IMR-90 (cell line): ENCODE measurements at regions not wholly inside any gene's neighbourhood (a gene's known extent, or its start where the extent isn't known, plus 50 kb on each side); places are given as distances from the start of the nearest gene placed in this dataset.

Source experiments
- ATAC-seq: fragments of 200-7000 bp; cut with Tn5 transposase; 2 replicates; pipeline ENCODE4 v1.9.1; 2020; ENCODE audit warnings: low read depth, mild to moderate bottlenecking, moderate library complexity
- BruUV-seq: library from RNA; stranded (reverse); fragments of 400-500 nt; replicated peaks from 2 replicates; lab custom pipeline; 2021; lab: Mats Ljungman, UMichigan
- CTCF ChIA-PET: fragments of 300-600 bp; formaldehyde crosslinking; extraction: SDS; loops from one replicate; lab custom pipeline; 2021; ENCODE audit warnings: antibody characterized with exemption; lab: Yijun Ruan, JAX
- POLR2A ChIA-PET: fragments of 300-600 bp; sonication (Branson Sonifier 250); formaldehyde crosslinking; loops from one replicate; lab custom pipeline; 2022; ENCODE audit warnings: antibody characterized with exemption; ENCODE audit not compliant: unreplicated experiment; lab: Charles Lee
- DNase-seq: peaks from one replicate; pipeline ENCODE4 v3.0.0; 2013
- H2AFZ ChIP-seq: replicated peaks from 2 replicates; pipeline ENCODE3; 2013; ENCODE audit warnings: low read length, mild to moderate bottlenecking; ENCODE audit not compliant: poor library complexity
- H2AK5ac ChIP-seq: 2 replicates; pipeline ENCODE4 v1.6.1; 2013; ENCODE audit warnings: low read depth, low read length, inconsistent platforms
- H2AK9ac ChIP-seq: replicated peaks from 2 replicates; pipeline ENCODE3; 2013; ENCODE audit warnings: mild to moderate bottlenecking, low read depth, low read length, moderate library complexity; ENCODE audit not compliant: poor library complexity
- H2BK120ac ChIP-seq: 2 replicates; pipeline ENCODE4 v1.6.1; 2013; ENCODE audit warnings: low read depth, low read length, inconsistent platforms
- H2BK15ac ChIP-seq: 3 replicates; pipeline ENCODE4 v1.6.1; 2013; ENCODE audit warnings: low read depth, low read length, inconsistent platforms
- H2BK20ac ChIP-seq: 2 replicates; pipeline ENCODE4 v1.6.1; 2013; ENCODE audit warnings: low read depth, mild to moderate bottlenecking, inconsistent platforms, low read length, moderate library complexity
- H2BK5ac ChIP-seq: 2 replicates; pipeline ENCODE4 v1.6.1; 2013; ENCODE audit warnings: mild to moderate bottlenecking, low read depth, low read length, inconsistent platforms; ENCODE audit not compliant: poor library complexity, severe bottlenecking
- H3K14ac ChIP-seq: replicated peaks from 2 replicates; pipeline ENCODE4 v1.6.1; 2013; ENCODE audit warnings: low read depth, low read length, inconsistent platforms
- H3K18ac ChIP-seq: 2 replicates; pipeline ENCODE4 v1.6.1; 2013; ENCODE audit warnings: low read depth, low read length, control low read depth
- H3K23ac ChIP-seq: 2 replicates; pipeline ENCODE4 v1.6.1; 2013; ENCODE audit warnings: low read depth, low read length, inconsistent platforms
- H3K27ac ChIP-seq: 2 replicates; pipeline ENCODE4 v1.5.1; 2013; ENCODE audit warnings: mild to moderate bottlenecking, control low read depth, low read length; ENCODE audit not compliant: insufficient read depth
- H3K27me3 ChIP-seq: 2 replicates; pipeline ENCODE4 v1.6.1; 2013; ENCODE audit warnings: low read length; ENCODE audit not compliant: control insufficient read depth, insufficient read depth
- H3K36me3 ChIP-seq: 2 replicates; pipeline ENCODE4 v1.6.1; 2013; ENCODE audit warnings: low read length, mixed read lengths; ENCODE audit not compliant: control insufficient read depth, insufficient read depth
- H3K4ac ChIP-seq: 2 replicates; pipeline ENCODE4 v1.6.1; 2013; ENCODE audit warnings: low read depth, low read length, inconsistent platforms
- H3K4me1 ChIP-seq: 2 replicates; pipeline ENCODE4 v1.6.1; 2013; ENCODE audit warnings: low read length, mixed read lengths; ENCODE audit not compliant: control insufficient read depth, insufficient read depth
- H3K4me2 ChIP-seq: 2 replicates; pipeline ENCODE4 v1.6.1; 2013; ENCODE audit warnings: low read depth, mild to moderate bottlenecking, control low read depth, low read length, moderate library complexity
- H3K4me3 ChIP-seq: 2 replicates; pipeline ENCODE4 v1.5.1; 2013; ENCODE audit warnings: low read depth, mild to moderate bottlenecking, control low read depth, low read length, moderate library complexity; ENCODE audit not compliant: insufficient read depth
- H3K56ac ChIP-seq: 2 replicates; pipeline ENCODE4 v1.6.1; 2013; ENCODE audit warnings: low read length, inconsistent platforms; ENCODE audit not compliant: insufficient read depth; ENCODE audit errors: extremely low read depth
- H3K79me1 ChIP-seq, 2 experiments: 2 replicates each; pipeline ENCODE4 v1.6.1; 2013; ENCODE audit warnings: low read length in 2 of 2, inconsistent platforms in 1 of 2, low read depth in 1 of 2
- H3K9ac ChIP-seq: 2 replicates; pipeline ENCODE4 v1.6.1; 2013; ENCODE audit warnings: low read depth, low read length, control low read depth
- H3K9me1 ChIP-seq: 2 replicates; pipeline ENCODE4 v1.6.1; 2013; ENCODE audit warnings: low read length, inconsistent platforms; ENCODE audit not compliant: insufficient read depth
- H3K9me3 ChIP-seq: 2 replicates; pipeline ENCODE4 v1.6.1; 2013; ENCODE audit warnings: low read length; ENCODE audit not compliant: control insufficient read depth, insufficient read depth
- H4K20me1 ChIP-seq: 2 replicates; pipeline ENCODE4 v1.6.1; 2013; ENCODE audit warnings: low read length, inconsistent platforms; ENCODE audit not compliant: insufficient read depth
- H4K5ac ChIP-seq: 2 replicates; pipeline ENCODE4 v1.6.1; 2013; ENCODE audit warnings: mild to moderate bottlenecking, low read depth, low read length, control low read depth
- H4K8ac ChIP-seq, 2 experiments: 2 replicates each; pipeline ENCODE4 v1.6.1; 2013; ENCODE audit warnings: low read depth in 2 of 2, low read length in 2 of 2, control low read depth in 1 of 2, inconsistent platforms in 1 of 2
- H4K91ac ChIP-seq: 2 replicates; pipeline ENCODE4 v1.6.1; 2013; ENCODE audit warnings: low read depth, low read length, inconsistent platforms; ENCODE audit not compliant: insufficient read depth
- CEBPB ChIP-seq: IDR thresholded peaks from 2 replicates; pipeline ENCODE4 v1.6.1; 2012; ENCODE audit warnings: low read depth, low read length, improper control_type of control experiment
- MAZ ChIP-seq: IDR thresholded peaks from 2 replicates; pipeline ENCODE4 v1.6.1; 2012; ENCODE audit warnings: low read depth, mild to moderate bottlenecking, low read length, improper control_type of control experiment, moderate library complexity, borderline replicate concordance
- NFE2L2 ChIP-seq: fragments of 150-350 bp; IDR thresholded peaks from 2 replicates; pipeline ENCODE4 v1.6.1; 2016; ENCODE audit warnings: low read depth, mild to moderate bottlenecking, low read length
- SMC3 ChIP-seq: fragments of 150-350 bp; IDR thresholded peaks from 2 replicates; pipeline ENCODE4 v1.6.1; 2016; ENCODE audit warnings: low read depth, mild to moderate bottlenecking, antibody characterized with exemption, low read length, moderate library complexity
- WGBS, 2 experiments: methylation state at CpG; one replicate each; pipeline versions ENCODE4 v1.1.5 to v1.1.7; 2013; ENCODE audit warnings: missing lambda C conversion rate in 2 of 2; ENCODE audit not compliant: insufficient read length in 1 of 2; ENCODE audit errors: extremely low coverage in 2 of 2; 5-methylcytosine and 5-hydroxymethylcytosine counted together
- dilution Hi-C: fragments of 300-500 bp; cut with HindIII; formaldehyde crosslinking; loops from one replicate; pipeline ENCODE4 v1.14.3; 2018; ENCODE audit warnings: low sequenced_read_pairs; ENCODE audit not compliant: unreplicated experiment
- in situ Hi-C: fragments of 300-500 bp; cut with MboI; formaldehyde crosslinking; loops from 3 replicates; pipeline ENCODE4 v1.14.3; 2019; ENCODE audit warnings: low sequenced_read_pairs, inconsistent platforms, mixed read lengths
- intact Hi-C: fragments of 100-400 bp; cut with micrococcal nuclease; formaldehyde crosslinking; loops from 2 replicates; pipeline ENCODE4 v1.10.0; 2022
- TF ChIP-seq, protein P1 (sequence below): fragments of 150-350 bp; IDR thresholded peaks from 2 replicates; pipeline ENCODE4 v1.6.1; 2016; ENCODE audit warnings: low read depth, mild to moderate bottlenecking, low read length, moderate library complexity, borderline replicate concordance

DNA sequence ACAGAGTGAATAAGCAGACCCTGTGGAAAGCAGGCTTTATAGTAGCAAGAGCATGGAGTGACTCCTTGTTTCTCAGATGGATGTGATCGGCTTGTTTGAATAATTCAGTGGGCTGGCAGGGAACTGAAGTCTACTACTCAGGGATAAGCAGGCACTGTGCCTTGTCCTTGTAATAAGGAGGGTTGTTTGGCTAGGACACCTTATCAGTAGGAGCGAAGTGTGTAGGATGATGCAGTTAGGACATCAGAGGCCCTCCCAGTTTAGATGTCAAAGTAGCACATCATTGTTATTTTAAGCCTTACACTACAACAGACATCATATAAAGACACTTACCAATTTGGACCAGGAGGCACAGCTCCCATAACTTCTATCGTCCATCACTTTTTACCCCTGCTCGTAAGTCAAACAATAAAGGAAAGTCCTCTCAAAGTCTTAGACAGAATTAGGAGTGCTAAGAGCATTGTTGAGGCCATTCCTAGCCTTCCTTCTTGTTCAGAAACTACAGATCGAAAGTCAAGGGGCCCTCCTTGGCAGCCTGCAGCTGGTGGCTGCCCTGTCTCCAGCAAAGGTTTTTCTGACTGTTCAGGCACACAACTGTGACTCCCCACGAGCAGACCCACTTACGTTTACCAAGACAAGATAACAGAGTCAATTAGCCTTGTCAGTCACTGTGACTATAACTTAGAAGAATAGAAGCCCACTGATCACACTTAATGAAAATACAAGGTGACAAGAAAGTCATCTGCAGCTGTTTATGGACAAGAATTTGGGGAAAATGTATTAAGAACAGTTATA, 218.6 kb downstream of the SNX18 start:
- Histone ChIP-seq H3K9me3 (no peaks in the 10 kb centered on the region), H3K18ac (peak overlapping the region; percentile 70), H3K14ac (peak overlapping the region; percentile 58), H2BK15ac (peak overlapping the region; percentile 82; the same call in 2 of the 3 replicates), H3K27me3 (no peaks in the 10 kb centered on the region), H2AK5ac (peak overlapping the region; percentile 88), H2AK9ac (peak overlapping the region; percentile 25), H3K56ac (no peak overlapping the region), H3K79me1 (peaks cover 5 to 29% of the 10 kb centered on the region in 2 experiments; a peak in 3 of 4 replicates), H3K4me2 (no peak overlapping the region), H2AFZ (peak overlapping the region; percentile 60), H2BK120ac (peak overlapping the region; percentile 85), H3K4ac (peak overlapping the region; percentile 84), H4K20me1 (no peaks in the 10 kb centered on the region), H3K4me1 (peaks cover 8% of the 10 kb centered on the region), H3K9ac (peak overlapping the region; percentile 32; the same call in 1 of the 2 replicates), H4K8ac (peak overlapping the region in 1 of 2 experiments; percentile 84; a peak in 2 of 4 replicates), H2BK20ac (peak overlapping the region; percentile 87), H3K36me3 (no peaks in the 10 kb centered on the region), H3K23ac (peak overlapping the region; percentile 62; the same call in 1 of the 2 replicates), H4K5ac (peak overlapping the region; percentile 52), H2BK5ac (peak overlapping the region; percentile 18), H3K4me3 (no peak overlapping the region), H3K9me1 (peaks cover 19% of the 10 kb centered on the region), H3K27ac (no peak overlapping the region; the same call in 1 of the 2 replicates), H4K91ac (peak overlapping the region; percentile 36)
- CTCF ChIA-PET, result no interaction called here
- POLR2A ChIA-PET, result no interaction called here
- TF ChIP-seq NFE2L2 (no peak), CEBPB (no peak), SMC3 (no peak), MAZ (no peak)
- TF ChIP-seq, protein P1, sequence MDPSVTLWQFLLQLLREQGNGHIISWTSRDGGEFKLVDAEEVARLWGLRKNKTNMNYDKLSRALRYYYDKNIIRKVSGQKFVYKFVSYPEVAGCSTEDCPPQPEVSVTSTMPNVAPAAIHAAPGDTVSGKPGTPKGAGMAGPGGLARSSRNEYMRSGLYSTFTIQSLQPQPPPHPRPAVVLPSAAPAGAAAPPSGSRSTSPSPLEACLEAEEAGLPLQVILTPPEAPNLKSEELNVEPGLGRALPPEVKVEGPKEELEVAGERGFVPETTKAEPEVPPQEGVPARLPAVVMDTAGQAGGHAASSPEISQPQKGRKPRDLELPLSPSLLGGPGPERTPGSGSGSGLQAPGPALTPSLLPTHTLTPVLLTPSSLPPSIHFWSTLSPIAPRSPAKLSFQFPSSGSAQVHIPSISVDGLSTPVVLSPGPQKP, result no peak
- no TSS peak for BruUV-seq
- no CpG with 5 or more reads among the region's 7 CpGs for WGBS, 2 experiments
- dilution Hi-C loops, result no loop called here
- in situ Hi-C loops, result loop anchor here (25.0 kb wide), 1 partner anchor 426 kb away; the partner anchor contains the start of genes CDC20B and GPX8
- ATAC-seq (no peak), DNase-seq (no peak)
- intact Hi-C loops, result no loop called here
